Epithelial cell of esophagus (primary cell): ENCODE measurements at regions not wholly inside any gene's neighbourhood (a gene's known extent, or its start where the extent isn't known, plus 50 kb on each side); places are given as distances from the start of the nearest gene placed in this dataset.

Experiments
- DNase-seq: peaks from one replicate; pipeline ENCODE4 v3.0.0; 2010; ENCODE audit warnings: low read depth
- H3K4me3 ChIP-seq: 2 replicates; pipeline ENCODE4 v1.5.1; 2011; ENCODE audit warnings: mild to moderate bottlenecking, low read length, control low read depth
- CTCF ChIP-seq: IDR thresholded peaks from 2 replicates; pipeline ENCODE4 v1.5.1; 2011; ENCODE audit warnings: low read depth, mild to moderate bottlenecking, low read length, control low read depth, inconsistent platforms; ENCODE audit not compliant: insufficient read depth; ENCODE audit errors: missing control alignments

- no peak overlapping the region for H3K4me3 ChIP-seq
- no peak for TF ChIP-seq CTCF
- no peak for DNase-seq
Measured at GRCh38 chr9:99366621-99367020, 144.5 kb downstream of the SEC61B start.

DNA sequence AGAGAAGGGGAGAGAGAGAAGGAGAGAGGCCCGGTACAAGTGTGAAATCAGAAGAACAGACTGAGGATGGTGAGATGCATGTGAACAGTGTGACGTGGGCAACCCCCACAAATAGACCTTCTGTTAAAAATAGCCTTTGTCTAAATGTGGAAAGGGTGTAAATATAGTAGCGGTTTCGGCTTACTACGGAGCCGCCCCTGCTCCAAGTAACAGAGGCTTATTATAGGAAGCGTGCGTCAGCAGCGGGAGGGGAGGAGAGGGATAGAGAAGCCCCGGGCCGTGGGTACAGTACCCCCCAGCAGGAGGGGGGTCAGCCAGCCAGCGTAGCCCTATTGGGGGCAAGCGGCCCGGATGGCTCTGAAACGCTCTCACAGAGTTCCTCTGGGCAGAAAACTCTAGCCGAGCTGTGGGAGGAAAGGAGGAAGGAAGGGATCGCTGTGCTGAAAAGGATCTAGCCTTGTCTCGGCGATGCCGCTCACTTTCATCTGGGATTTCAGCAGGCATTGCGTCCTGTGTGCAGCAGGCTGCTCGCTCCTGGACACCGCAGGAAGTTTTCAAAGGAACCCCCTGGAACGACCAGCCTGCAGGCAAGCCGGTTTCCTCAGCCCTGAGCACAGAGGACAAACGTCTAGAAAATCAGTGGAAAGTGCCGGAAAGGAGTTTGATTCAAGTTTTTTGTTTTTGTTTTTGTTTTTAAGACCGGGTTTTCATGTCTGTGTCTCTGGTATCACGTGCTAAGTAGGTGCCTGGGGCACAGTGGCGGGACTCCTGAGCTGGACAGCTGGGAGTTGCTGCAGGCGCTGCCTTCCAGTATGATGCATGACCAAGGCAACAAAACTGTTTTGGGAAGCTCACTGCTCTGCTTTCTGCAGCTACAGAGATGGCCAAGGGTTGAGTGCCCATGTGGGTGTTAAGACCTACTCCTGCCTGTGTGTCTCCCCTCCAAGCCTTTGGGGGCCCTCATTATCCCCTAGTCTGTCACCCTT lies 146.6 kb downstream of the SEC61B start:
- DNase-seq = no peak
- H3K4me3 ChIP-seq = peak overlapping the region; percentile 9
- TF ChIP-seq CTCF = no peak

- H3K4me3 ChIP-seq = no peak overlapping the region
- no peak for DNase-seq
- TF ChIP-seq CTCF = no peak
Measured at GRCh38 chr9:99369327-99369722, 147.2 kb downstream of the SEC61B start.

- TF ChIP-seq CTCF = no peak
- no peak overlapping the region for H3K4me3 ChIP-seq
- DNase-seq = no peak
Measured at GRCh38 chr9:99370376-99370775, 148.3 kb downstream of the SEC61B start.

GRCh38 chr9:99371376-99371775 lies 149.3 kb downstream of the SEC61B start:
- DNase-seq = no peak
- H3K4me3 ChIP-seq = no peak overlapping the region
- TF ChIP-seq CTCF = no peak

GRCh38 chr9:99373912-99374311 lies 151.8 kb downstream of the SEC61B start:
- H3K4me3 ChIP-seq = no peak overlapping the region
- TF ChIP-seq CTCF = no peak
- no peak for DNase-seq

DNA sequence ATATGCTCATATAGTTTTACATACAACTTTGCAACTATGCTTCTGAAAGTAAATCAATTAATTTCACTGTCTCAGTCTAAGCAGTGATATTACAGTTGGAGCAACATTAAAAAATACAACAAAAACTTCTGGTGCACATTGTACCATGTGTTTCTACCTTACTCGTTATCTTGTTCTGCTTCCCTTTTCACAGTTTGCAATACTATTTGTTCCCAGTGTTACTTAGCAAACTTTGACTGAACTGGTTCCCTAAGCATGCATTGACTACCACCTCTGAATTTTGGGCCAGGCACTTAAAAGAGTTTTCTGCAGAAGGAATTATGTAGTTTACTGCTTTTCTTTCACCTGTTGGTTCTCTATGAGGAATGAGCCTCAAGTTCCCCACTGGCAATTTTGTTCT lies 152.7 kb downstream of the SEC61B start:
- DNase-seq = no peak
- no peak for TF ChIP-seq CTCF
- H3K4me3 ChIP-seq = no peak overlapping the region
